HK-2 (cell line): ENCODE measurements at regions not wholly inside any gene's neighbourhood (a gene's known extent, or its start where the extent isn't known, plus 50 kb on each side); places are given as distances from the start of the nearest gene placed in this dataset.

Experiments
- DNase-seq: peaks from one replicate; pipeline ENCODE4 v3.0.0-alpha.2; 2018; ENCODE audit not compliant: unreplicated experiment

GRCh38 chr2:234603619-234604018 lies 106.7 kb upstream of the ARL4C start:
- no peak for DNase-seq

GRCh38 chr2:234601213-234601612 lies 104.3 kb upstream of the ARL4C start:
- DNase-seq = no peak

GRCh38 chr2:234597576-234597861 lies 100.6 kb upstream of the ARL4C start:
- no peak for DNase-seq

- DNase-seq = no peak
Measured at GRCh38 chr2:234596696-234597575, 100.1 kb upstream of the ARL4C start.

DNA sequence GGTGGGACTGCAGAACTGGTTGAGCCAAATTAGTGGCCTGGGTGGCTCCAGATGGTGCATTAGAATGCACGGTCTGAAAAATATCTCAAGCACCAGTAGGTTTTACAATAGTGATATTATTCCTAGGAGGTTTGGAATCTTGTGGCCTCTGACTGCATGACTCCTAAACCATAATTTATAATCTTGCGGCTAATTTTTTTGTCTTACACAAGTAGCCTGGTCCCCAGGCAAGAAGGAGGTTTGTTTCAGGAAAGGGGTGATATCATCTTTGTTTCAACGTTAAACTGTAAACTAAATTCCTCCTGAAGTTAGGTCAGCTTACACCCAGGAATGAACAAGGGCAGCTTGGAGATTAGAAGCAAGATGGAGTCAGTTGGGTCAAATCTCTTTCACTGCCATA lies 98.9 kb upstream of the ARL4C start:
- no peak for DNase-seq

DNA sequence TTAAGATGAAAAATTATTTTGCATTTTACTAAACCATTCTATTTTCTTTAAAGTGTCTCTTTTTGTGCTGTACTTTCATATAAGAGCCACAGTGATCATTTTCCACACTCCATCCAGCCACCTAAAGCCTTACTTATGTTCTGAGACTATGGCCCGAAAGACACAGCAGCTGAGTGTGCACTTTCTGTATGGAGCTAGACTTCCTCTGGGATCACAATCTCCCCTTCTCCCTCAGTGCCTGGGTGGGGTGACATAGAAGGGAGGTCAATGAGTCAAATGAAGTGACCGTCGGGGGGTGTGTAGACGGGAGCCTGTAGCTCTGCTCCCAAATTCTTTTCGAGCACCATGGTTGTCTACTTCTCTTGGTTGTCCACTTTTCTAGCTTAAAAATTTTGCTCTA lies 97.8 kb upstream of the ARL4C start:
- no peak for DNase-seq

DNA sequence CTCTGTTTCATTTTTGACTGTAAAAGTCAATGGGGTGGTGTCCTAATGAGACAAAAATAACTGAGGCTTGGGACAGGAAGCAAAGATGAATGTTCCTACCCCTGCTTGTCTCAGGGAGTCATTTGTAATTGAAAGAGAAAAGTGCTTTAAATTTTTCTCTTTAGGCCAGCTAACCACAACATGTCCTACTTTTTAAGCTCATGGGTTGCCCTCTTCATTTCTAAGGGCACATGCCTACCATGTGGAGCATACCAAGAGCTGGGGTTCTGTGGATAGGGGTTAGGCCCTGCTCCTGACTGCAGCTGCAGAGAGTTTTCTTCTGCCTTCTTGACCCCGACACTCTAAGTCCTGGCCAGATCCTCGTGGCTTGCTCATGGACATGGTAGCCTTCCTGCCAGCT lies 96.8 kb upstream of the ARL4C start:
- DNase-seq = no peak

DNA sequence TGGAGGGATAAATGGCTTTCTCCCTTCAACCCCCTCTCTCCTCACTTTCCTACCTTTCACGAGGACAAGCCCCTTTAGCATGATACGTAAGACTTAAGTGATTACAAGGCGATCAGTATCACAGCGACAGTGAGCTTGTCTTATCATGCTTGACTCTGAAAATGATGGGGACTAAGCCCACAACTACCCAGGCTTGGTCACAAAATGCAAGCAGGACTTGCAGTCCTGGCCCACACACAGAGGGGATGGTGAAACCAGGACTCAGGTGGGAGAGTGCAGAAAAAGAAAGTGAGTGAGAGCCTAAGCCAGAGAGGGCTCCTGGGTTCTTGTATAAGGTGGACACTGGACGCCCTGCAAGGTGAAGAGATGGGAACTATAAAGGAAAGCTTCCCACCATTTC lies 95.7 kb upstream of the ARL4C start:
- DNase-seq = no peak

DNA sequence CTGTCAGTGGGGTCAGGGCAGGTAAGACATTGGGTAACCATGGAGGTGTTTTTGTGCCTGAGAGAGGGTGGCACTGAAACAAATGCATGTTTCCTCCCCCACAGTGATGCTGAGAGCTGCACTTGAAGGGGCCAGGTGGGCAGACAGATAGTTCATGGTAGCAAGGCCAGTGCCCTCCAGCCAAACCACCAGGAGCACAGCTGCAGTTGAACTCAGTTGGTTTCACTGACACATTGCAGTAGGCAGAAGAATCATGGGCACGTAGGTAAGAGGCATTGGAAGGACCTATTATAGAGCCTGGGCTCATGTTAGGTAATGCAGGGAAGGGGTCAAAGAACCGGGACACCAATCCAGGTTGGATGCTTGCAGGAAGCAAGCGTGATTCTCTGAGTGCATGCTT lies 93.2 kb upstream of the ARL4C start:
- DNase-seq = no peak

- DNase-seq = no peak
Measured at GRCh38 chr2:234588054-234588430, 91.2 kb upstream of the ARL4C start.

DNA sequence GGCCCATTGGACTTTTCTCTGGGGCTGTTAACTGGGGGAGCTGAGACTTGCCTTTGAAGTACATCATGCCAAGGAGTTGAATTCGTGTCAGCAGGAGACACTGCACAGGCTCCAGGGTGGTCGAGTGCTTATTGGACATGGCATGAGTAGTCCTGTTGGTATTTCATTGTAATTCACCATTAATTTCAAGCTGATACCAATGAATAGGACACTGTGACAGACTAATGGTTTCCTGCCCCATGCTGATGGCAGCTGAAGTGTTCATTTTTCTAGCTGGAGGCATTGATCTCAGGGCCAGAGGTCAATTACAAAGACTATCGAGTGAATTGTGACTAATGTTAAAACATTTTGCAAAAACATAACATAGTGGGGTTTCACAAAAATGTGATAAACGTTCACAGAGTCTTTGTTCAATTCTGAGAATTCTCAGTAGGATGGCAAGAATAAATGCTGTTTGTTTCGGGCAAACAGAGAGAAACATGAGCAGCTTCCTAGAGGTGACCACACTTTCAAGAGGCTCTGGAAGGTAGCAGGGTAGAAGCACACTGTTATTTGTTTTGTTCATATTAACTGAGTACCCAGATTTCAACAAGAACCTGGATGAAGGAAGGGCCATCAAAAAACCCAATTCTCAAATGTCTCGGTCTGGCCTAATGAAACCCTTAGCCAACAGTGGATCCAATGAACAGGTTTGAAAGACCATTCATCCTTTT lies 90.6 kb upstream of the ARL4C start:
- DNase-seq = no peak

DNA sequence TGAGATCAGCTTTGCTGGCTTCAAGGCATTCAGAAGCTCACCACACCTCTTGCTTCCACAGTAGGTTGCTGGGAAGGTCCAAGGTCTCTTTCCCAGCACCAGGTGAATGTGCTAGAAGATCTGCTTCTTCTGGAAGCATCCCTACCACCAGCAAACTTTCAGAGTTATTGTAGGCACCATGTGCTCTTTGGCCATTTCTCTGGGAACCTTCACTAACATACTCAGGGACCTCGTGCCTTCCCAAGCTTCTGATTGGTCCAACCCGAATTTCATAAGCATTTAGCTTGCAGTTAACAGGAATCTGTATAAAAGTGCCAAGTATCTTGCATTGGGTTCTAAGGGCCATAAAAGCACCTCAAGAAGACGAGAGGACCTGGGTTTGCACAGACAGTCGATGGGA lies 86.5 kb upstream of the ARL4C start:
- no peak for DNase-seq

DNA sequence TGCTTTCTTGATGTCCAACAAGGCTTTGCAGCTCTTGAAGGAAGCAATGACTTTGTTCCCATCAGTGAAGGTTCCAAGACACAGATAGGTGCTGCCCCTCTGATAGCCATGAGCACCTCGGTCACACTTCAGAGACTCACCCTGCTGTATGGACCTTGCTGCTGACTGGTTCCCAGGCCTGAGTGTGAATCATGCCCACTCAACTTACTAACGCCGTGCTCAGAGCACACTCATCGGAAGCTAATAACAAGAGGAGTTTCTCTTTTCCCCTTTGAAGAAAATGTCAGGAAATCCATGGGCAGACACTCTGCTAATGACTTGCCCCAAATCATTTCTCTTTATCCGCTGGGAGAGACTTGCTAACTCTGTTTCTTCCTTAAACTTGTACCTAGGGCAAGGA lies 83.8 kb upstream of the ARL4C start:
- no peak for DNase-seq

DNA sequence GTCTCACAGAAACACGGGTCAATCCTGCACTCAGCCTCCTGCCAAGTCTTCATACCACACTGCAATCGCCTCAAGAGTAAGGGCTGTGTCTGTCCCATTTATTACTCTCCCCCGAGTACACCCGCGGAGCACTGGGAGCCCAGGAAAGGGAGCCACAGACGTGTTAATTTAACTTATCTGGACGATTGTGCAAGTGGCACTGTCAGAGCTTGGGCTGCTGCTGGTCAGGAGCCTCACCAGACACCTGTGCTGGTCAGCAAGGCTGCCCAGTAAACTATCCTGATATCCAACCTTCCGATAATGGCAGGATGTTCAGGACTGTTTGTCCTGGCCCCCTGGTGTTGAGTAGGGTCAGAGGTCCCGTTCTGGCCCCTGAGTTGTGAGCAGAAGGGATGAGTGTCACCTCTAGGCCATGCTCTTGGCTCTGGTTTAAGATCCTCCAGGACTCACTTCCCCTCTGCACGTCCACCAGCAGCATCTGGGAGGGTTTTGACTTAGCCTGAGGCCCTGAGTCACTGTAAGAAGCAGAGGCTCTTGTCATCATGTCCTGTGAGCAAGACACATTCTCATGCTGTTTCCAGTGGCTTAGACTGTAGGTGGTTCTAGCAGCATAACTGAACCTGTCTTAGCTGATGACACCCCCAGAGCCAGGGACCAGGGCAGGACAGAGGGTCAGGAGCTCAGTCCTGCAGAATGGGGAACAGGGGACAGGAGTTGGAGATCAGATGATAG lies 82.5 kb upstream of the ARL4C start:
- DNase-seq = no peak

- no peak for DNase-seq
Measured at GRCh38 chr2:234578389-234578788, 81.5 kb upstream of the ARL4C start.

DNA sequence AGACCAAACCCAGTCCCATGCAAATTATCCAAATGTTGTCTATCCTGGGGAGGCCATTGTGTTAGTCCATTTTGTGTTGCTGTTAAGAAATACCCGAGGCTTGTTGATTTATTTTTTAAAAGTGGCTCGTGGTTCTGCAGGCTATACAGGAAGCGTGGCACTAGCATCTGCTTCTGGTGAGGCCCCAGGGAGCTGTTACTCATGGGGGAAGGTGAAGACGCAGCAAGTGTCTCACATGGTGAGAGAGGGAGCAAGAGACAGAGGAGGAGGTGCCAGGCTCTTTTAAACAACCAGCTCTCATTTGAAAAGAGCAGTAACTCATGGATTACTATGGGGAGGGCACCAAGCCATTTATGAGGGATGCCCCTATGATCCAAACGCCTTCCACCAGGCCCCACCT lies 80.3 kb upstream of the ARL4C start:
- no peak for DNase-seq

DNA sequence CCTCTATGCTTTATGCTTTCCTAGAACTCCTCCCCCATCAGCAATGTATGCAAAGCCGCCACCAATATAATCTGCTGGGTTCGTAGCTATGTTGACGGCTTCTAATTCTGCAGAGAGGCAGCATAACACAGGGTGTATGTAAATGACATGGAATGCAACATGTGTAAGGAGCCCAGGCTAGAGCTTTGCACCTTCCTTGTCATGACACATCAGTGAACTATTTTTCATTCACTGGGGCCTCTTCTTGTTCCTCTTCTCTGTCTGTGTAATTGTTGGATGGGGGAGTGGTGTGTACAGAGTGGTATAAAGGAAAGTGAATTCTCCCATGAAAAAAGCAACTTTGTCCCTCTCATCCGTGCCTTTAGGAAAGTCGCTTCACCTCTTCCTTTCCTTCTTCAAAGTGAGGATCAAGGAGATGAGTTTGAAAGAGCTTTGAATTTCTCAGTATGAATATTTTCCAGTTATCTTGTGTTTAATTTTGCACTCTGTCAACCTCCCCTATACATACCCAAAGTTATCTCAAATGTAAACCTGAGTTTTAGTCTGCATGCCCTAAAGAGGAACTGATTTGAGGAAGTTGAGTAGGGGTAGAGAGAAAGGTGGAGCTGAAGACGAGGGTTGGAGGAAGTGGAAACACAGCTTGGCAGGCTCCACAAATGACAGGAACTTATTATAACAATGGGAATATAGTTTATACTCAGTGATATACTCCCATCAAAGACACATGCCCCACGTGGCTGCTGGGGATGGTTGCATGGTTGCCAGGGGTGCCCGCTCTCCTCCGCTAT lies 74.9 kb upstream of the ARL4C start:
- no peak for DNase-seq

GRCh38 chr2:234570476-234570875 lies 73.6 kb upstream of the ARL4C start:
- DNase-seq = no peak

- DNase-seq = no peak
Measured at GRCh38 chr2:234569776-234570430, 73.0 kb upstream of the ARL4C start.

- no peak for DNase-seq
Measured at GRCh38 chr2:234566622-234567021, 69.7 kb upstream of the ARL4C start.

- DNase-seq = no peak
Measured at GRCh38 chr2:234565842-234566619, 69.2 kb upstream of the ARL4C start.
